ENCODE measurements at regions not wholly inside any gene's neighbourhood (a gene's known extent, or its start where the extent isn't known, plus 50 kb on each side); places are given as distances from the start of the nearest gene placed in this dataset.

DNA sequence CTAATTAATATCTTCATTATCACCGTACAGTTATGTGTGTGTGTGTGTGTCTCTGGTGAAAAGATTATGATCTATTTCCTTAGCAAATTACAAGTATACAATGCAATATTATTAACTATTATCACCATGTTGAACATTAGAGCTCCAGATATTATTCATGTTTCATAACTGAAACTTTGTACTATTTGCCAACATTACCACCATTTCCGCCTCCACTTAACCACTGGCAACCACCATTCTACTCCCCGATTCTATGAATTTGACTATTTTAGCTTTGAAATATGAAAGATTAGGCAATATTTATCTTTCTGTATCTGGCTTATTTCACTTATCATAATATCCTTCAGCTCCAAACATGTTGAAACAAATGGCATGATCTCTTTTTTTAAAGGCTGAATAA is 717.9 kb downstream of the ARAP2 start:
- CTCF ChIA-PET, result no interaction called here
- Histone ChIP-seq H3K4me3 (ENCODE audit: low read depth in 2 of 2, low read length in 2 of 2) (no peak overlapping the region), H3K9me3 (ENCODE audit: control insufficient read depth, insufficient read depth, low read depth, low read length) (no peaks in the 10 kb centered on the region), H3K4me1 (ENCODE audit: control insufficient read depth, insufficient read depth, low read length) (no peaks in the 10 kb centered on the region), H3K27me3 (ENCODE audit: control insufficient read depth, insufficient read depth, low read length) (no peaks in the 10 kb centered on the region), H3K36me3 (ENCODE audit: control insufficient read depth, insufficient read depth, low read length) (no peaks in the 10 kb centered on the region), H3K27ac (ENCODE audit: low read length) (no peak overlapping the region)
- no peak for TF ChIP-seq SIN3A (IDR thresholded peaks at IDR 0.05; ENCODE audit: borderline replicate concordance, insufficient read depth, low read depth, low read length)
- TF ChIP-seq TCF7L2 (IDR thresholded peaks at IDR 0.05; ENCODE audit: low read depth, low read length), result no peak
- TF ChIP-seq POLR2AphosphoS5 (IDR thresholded peaks at IDR 0.05; ENCODE audit: low read depth, low read length), result no peak
- ATAC-seq, result no peak
- intact Hi-C loops (cut with micrococcal nuclease; ENCODE audit: unreplicated experiment) (no loop called here), in situ Hi-C loops (cut with HindIII; ENCODE audit: low pct_unique_long_range_greater_than_20kb, low sequenced_read_pairs) (no loop called here)
- no TSS peak for BruUV-seq (replicated peaks)
- no peak for DNase-seq (ENCODE audit: low read depth, low spot score)
- POLR2A ChIA-PET, result no interaction called here

DNA sequence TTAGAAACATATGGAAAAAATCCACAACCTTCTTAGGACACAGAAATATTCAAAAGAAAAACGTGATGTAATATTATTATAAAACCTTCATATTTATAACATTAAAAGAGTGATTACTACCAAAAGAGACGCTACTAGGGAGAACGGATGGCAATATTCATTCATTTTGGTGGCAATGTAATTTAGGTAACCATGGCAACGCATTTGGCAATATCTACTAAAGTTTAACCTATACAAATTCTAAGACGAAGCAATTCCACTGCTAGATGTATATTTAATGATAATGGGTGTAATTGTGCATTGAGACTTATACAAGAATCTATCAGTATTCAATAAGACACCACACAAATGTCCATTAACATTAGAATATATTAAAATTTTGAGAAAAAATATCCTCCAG is 709.4 kb downstream of the ARAP2 start:
- TF ChIP-seq, protein P1, sequence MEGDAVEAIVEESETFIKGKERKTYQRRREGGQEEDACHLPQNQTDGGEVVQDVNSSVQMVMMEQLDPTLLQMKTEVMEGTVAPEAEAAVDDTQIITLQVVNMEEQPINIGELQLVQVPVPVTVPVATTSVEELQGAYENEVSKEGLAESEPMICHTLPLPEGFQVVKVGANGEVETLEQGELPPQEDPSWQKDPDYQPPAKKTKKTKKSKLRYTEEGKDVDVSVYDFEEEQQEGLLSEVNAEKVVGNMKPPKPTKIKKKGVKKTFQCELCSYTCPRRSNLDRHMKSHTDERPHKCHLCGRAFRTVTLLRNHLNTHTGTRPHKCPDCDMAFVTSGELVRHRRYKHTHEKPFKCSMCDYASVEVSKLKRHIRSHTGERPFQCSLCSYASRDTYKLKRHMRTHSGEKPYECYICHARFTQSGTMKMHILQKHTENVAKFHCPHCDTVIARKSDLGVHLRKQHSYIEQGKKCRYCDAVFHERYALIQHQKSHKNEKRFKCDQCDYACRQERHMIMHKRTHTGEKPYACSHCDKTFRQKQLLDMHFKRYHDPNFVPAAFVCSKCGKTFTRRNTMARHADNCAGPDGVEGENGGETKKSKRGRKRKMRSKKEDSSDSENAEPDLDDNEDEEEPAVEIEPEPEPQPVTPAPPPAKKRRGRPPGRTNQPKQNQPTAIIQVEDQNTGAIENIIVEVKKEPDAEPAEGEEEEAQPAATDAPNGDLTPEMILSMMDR (IDR thresholded peaks at IDR 0.05), result no peak
- no peak for TF ChIP-seq POLR2AphosphoS5 (IDR thresholded peaks at IDR 0.05; ENCODE audit: low read depth, low read length)
- no peak for TF ChIP-seq SIN3A (IDR thresholded peaks at IDR 0.05; ENCODE audit: borderline replicate concordance, insufficient read depth, low read depth, low read length)
- no peak for TF ChIP-seq TCF7L2 (IDR thresholded peaks at IDR 0.05; ENCODE audit: low read depth, low read length)
- TF ChIP-seq, protein P2, sequence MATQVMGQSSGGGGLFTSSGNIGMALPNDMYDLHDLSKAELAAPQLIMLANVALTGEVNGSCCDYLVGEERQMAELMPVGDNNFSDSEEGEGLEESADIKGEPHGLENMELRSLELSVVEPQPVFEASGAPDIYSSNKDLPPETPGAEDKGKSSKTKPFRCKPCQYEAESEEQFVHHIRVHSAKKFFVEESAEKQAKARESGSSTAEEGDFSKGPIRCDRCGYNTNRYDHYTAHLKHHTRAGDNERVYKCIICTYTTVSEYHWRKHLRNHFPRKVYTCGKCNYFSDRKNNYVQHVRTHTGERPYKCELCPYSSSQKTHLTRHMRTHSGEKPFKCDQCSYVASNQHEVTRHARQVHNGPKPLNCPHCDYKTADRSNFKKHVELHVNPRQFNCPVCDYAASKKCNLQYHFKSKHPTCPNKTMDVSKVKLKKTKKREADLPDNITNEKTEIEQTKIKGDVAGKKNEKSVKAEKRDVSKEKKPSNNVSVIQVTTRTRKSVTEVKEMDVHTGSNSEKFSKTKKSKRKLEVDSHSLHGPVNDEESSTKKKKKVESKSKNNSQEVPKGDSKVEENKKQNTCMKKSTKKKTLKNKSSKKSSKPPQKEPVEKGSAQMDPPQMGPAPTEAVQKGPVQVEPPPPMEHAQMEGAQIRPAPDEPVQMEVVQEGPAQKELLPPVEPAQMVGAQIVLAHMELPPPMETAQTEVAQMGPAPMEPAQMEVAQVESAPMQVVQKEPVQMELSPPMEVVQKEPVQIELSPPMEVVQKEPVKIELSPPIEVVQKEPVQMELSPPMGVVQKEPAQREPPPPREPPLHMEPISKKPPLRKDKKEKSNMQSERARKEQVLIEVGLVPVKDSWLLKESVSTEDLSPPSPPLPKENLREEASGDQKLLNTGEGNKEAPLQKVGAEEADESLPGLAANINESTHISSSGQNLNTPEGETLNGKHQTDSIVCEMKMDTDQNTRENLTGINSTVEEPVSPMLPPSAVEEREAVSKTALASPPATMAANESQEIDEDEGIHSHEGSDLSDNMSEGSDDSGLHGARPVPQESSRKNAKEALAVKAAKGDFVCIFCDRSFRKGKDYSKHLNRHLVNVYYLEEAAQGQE (IDR thresholded peaks at IDR 0.05; ENCODE audit: insufficient read depth in 1 of 2, low read depth in 2 of 2, low read length in 1 of 2), result no peak
- H3K36me3 ChIP-seq (ENCODE audit: control insufficient read depth, insufficient read depth, low read length), result no peaks in the 10 kb centered on the region; the same call in 1 of the 2 replicates
- no peaks in the 10 kb centered on the region for H3K9me3 ChIP-seq (ENCODE audit: control insufficient read depth, insufficient read depth, low read depth, low read length)
- CTCF ChIA-PET, result no interaction called here
- ATAC-seq, result no peak
- no peak for DNase-seq (ENCODE audit: low read depth, low spot score)
- no peak overlapping the region for H3K4me3 ChIP-seq (ENCODE audit: low read depth in 2 of 2, low read length in 2 of 2)
- intact Hi-C loops (cut with micrococcal nuclease; ENCODE audit: unreplicated experiment), result no loop called here
- in situ Hi-C loops (cut with HindIII; ENCODE audit: low pct_unique_long_range_greater_than_20kb, low sequenced_read_pairs), result no loop called here
- POLR2A ChIA-PET, result no interaction called here
- no peaks in the 10 kb centered on the region for H3K4me1 ChIP-seq (ENCODE audit: control insufficient read depth, insufficient read depth, low read length)
- no peak overlapping the region for H3K27ac ChIP-seq (ENCODE audit: low read length)
- no peaks in the 10 kb centered on the region for H3K27me3 ChIP-seq (ENCODE audit: control insufficient read depth, insufficient read depth, low read length)
- BruUV-seq (replicated peaks), result no TSS peak

DNA sequence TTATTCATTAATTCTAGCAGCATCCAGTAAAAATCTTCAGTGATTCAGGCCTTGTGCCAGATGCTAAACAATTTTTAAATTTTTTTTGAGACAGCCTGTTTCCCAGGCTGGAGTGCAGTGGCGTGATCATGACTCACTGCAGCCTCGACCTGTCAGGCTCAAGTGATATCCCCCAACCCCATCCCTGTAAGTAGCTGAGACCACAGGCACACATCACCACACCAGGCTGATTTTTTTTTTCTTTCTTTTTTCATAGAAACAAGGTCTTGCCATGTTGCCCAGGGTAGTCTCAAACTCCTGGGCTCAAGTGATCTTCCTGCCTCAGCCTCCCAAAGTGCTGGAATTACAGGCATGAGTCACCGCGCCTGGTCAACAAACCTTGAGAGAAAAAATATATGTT is 705.5 kb downstream of the ARAP2 start:
- DNase-seq (ENCODE audit: low read depth, low spot score), result no peak
- TF ChIP-seq, protein P1 (IDR thresholded peaks at IDR 0.05), result no peak
- TF ChIP-seq SIN3A (IDR thresholded peaks at IDR 0.05; ENCODE audit: borderline replicate concordance, insufficient read depth, low read depth, low read length) (no peak), TCF7L2 (IDR thresholded peaks at IDR 0.05; ENCODE audit: low read depth, low read length) (no peak), POLR2AphosphoS5 (IDR thresholded peaks at IDR 0.05; ENCODE audit: low read depth, low read length) (no peak)
- Histone ChIP-seq H3K27me3 (ENCODE audit: control insufficient read depth, insufficient read depth, low read length) (no peaks in the 10 kb centered on the region), H3K27ac (ENCODE audit: low read length) (no peak overlapping the region), H3K4me3 (ENCODE audit: low read depth in 2 of 2, low read length in 2 of 2) (no peak overlapping the region), H3K36me3 (ENCODE audit: control insufficient read depth, insufficient read depth, low read length) (no peaks in the 10 kb centered on the region; the same call in 1 of the 2 replicates), H3K4me1 (ENCODE audit: control insufficient read depth, insufficient read depth, low read length) (no peaks in the 10 kb centered on the region), H3K9me3 (ENCODE audit: control insufficient read depth, insufficient read depth, low read depth, low read length) (no peaks in the 10 kb centered on the region)
- no peak for ATAC-seq
- in situ Hi-C loops (cut with HindIII; ENCODE audit: low pct_unique_long_range_greater_than_20kb, low sequenced_read_pairs), result no loop called here
- no TSS peak for BruUV-seq (replicated peaks)
- intact Hi-C loops (cut with micrococcal nuclease; ENCODE audit: unreplicated experiment), result no loop called here
- ChIA-PET POLR2A (no interaction called here), CTCF (no interaction called here)

Data from Panc1 (cell line).